ENCODE measurements at regions not wholly inside any gene's neighbourhood (a gene's known extent, or its start where the extent isn't known, plus 50 kb on each side); places are given as distances from the start of the nearest gene placed in this dataset.

- no peak overlapping the region for H3K4me3 ChIP-seq (ENCODE audit: control insufficient read depth, low read depth, low read length)
- no peak for TF ChIP-seq CTCF (IDR thresholded peaks at IDR 0.05; ENCODE audit: control insufficient read depth, insufficient read depth, low read depth, low read length, missing control alignments)
- DNase-seq (ENCODE audit: low read depth): no peak
These were observed 172.1 kb downstream of the SLC16A9 start for GRCh38 chr10:59537501-59537900.

- TF ChIP-seq CTCF (IDR thresholded peaks at IDR 0.05; ENCODE audit: control insufficient read depth, insufficient read depth, low read depth, low read length, missing control alignments): no peak
- H3K4me3 ChIP-seq (ENCODE audit: control insufficient read depth, low read depth, low read length): no peak overlapping the region
- peak; percentile 40 for DNase-seq (ENCODE audit: low read depth)
These were observed 173.3 kb downstream of the SLC16A9 start for GRCh38 chr10:59536167-59537014.

- DNase-seq (ENCODE audit: low read depth): no peak
- no peak for TF ChIP-seq CTCF (IDR thresholded peaks at IDR 0.05; ENCODE audit: control insufficient read depth, insufficient read depth, low read depth, low read length, missing control alignments)
These were observed 162.0 kb upstream of the FAM13C start for GRCh38 chr10:59524348-59524747.

GRCh38 chr10:59523851-59524250 is 161.5 kb upstream of the FAM13C start:
- TF ChIP-seq CTCF (IDR thresholded peaks at IDR 0.05; ENCODE audit: control insufficient read depth, insufficient read depth, low read depth, low read length, missing control alignments): no peak
- no peak for DNase-seq (ENCODE audit: low read depth)
- no peak overlapping the region for H3K4me3 ChIP-seq (ENCODE audit: control insufficient read depth, low read depth, low read length)

More at GRCh38 chr10:59524348-59524747, 162.0 kb upstream of the FAM13C start:
- H3K4me3 ChIP-seq (ENCODE audit: control insufficient read depth, low read depth, low read length): no peak overlapping the region

- no peak overlapping the region for H3K4me3 ChIP-seq (ENCODE audit: control insufficient read depth, low read depth, low read length)
- no peak for TF ChIP-seq CTCF (IDR thresholded peaks at IDR 0.05; ENCODE audit: control insufficient read depth, insufficient read depth, low read depth, low read length, missing control alignments)
- DNase-seq (ENCODE audit: low read depth): no peak
These were observed 155.6 kb upstream of the FAM13C start for GRCh38 chr10:59517996-59518395.

- H3K4me3 ChIP-seq (ENCODE audit: control insufficient read depth, low read depth, low read length): no peak overlapping the region
- TF ChIP-seq CTCF (IDR thresholded peaks at IDR 0.05; ENCODE audit: control insufficient read depth, insufficient read depth, low read depth, low read length, missing control alignments): no peak
- no peak for DNase-seq (ENCODE audit: low read depth)
These were observed 155.1 kb upstream of the FAM13C start for GRCh38 chr10:59517341-59517899.
